ENCODE measurements at regions not wholly inside any gene's neighbourhood (a gene's known extent, or its start where the extent isn't known, plus 50 kb on each side); places are given as distances from the start of the nearest gene placed in this dataset.

DNA sequence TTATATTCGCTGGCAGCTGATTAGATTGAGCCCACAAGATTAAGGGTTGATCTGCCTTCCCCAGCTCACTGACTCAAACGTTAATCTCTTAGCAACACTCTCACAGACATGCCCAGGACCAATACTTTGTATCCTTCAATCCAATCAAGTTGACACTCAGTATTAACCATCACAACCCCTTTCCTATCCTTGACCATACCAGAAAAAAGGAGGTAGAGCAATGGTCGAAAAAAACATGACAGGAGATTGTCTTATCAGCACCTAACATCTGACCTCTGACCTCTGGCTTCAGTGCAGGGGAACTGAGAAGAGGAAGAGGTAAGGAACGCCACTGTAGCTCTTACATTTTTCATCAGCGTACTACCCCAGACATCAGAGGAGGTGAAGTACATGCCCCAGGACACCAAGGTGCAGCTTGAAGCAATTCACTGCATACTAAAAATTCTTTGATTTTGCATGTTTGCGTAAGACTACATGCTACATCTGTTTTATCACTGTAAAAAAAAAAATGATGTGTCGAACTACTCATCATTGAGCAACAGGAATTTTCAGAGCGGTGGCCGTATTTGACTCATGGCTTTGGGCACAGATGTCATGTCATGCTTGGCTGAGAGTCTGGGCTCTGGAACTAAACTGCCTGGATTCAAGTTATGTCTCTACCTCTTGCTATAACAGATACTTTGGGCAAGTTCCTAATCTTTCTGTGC is 188.0 kb upstream of the TAB2 start (continued):
- TF ChIP-seq SOX6 (IDR thresholded peaks at IDR 0.05) (0 out of 2 replicates have a peak, but pooled peaks have one; percentile 55), EP400 (IDR thresholded peaks at IDR 0.05) (0 out of 2 replicates have a peak, but pooled peaks have one; percentile 23)

DNA sequence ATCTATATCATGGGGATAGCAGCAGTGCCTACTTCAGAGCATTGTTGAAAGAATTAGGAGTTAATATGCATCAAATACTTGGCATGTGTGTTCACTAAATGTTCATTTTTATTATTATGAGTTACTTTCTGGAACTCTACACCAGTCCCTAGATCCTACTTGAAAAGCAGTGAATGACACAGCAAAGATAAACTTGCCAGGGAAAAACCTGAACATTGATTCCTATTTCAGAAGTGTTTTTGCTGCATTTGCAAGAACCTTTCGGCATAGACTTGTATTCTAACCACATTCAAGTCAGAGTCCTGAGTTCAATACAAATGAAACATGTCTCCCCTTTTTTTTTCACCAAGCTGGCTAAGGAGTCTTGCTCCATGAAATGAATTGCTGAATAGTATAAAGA is 187.4 kb upstream of the TAB2 start:
- H3K4me1 ChIP-seq (replicated peaks in 1 of 2; ENCODE audit: control insufficient read depth in 2 of 2, insufficient read depth in 2 of 2, low read length in 2 of 2): peaks cover 21 to 60% of the 10 kb centered on the region in 2 experiments
- FAIRE-seq (peak; percentile 6), DNase-seq (ENCODE audit: extremely low read depth in 1 of 4, low spot score in 3 of 4) (no peak), ATAC-seq (no peak)
- peak overlapping the region; percentile 23 for H2AFZ ChIP-seq (ENCODE audit: low read depth, low read length)
- no peaks in the 10 kb centered on the region; the same call in 1 of the 2 replicates for H3K9me3 ChIP-seq (replicated peaks; ENCODE audit: control insufficient read depth, insufficient read depth, low read depth, low read length)
- ChIA-PET POLR2A (interaction anchor here (1.9 kb wide), 1 partner anchor 15 kb away, joined by 4 read pairs; no protein-coding TSS in a partner anchor), CTCF (ENCODE audit: low intra/inter-chr PET ratio) (no interaction called here)
- peak; percentile 81 for TF ChIP-seq NFE2 (IDR thresholded peaks at IDR 0.05; ENCODE audit: low read depth)
- no peak for TF ChIP-seq THRAP3 (IDR thresholded peaks at IDR 0.05; ENCODE audit: borderline replicate concordance)
- TF ChIP-seq ZNF408 (CRISPR knock-in tag; IDR thresholded peaks at IDR 0.05; ENCODE audit: low read depth): no peak
- peak; percentile 66 for TF ChIP-seq MAFF (IDR thresholded peaks at IDR 0.05; ENCODE audit: low read length)
- TF ChIP-seq ZBTB8A (IDR thresholded peaks at IDR 0.05; ENCODE audit: partially characterized antibody): no peak
- no peak for TF ChIP-seq CBX2 (IDR thresholded peaks at IDR 0.05; ENCODE audit: insufficient read depth, low read length, poor library complexity, severe bottlenecking)
- TF ChIP-seq MAFG (tag; conservative IDR thresholded peaks at IDR 0.05): peak; percentile 63
- TF ChIP-seq MAFK (IDR thresholded peaks at IDR 0.05; ENCODE audit: low read length): peak; percentile 49; the same call in 1 of the 2 replicates
- TF ChIP-seq SMARCA4 (IDR thresholded peaks at IDR 0.05): no peak
- TF ChIP-seq C11orf30 (IDR thresholded peaks at IDR 0.05; ENCODE audit: low read depth): peak; percentile 81
- TF ChIP-seq ZNF316 (IDR thresholded peaks at IDR 0.05): peak; percentile 83
- TF ChIP-seq ZC3H11A (IDR thresholded peaks at IDR 0.05; ENCODE audit: low read depth, low read length): no peak
- TF ChIP-seq, protein P1, sequence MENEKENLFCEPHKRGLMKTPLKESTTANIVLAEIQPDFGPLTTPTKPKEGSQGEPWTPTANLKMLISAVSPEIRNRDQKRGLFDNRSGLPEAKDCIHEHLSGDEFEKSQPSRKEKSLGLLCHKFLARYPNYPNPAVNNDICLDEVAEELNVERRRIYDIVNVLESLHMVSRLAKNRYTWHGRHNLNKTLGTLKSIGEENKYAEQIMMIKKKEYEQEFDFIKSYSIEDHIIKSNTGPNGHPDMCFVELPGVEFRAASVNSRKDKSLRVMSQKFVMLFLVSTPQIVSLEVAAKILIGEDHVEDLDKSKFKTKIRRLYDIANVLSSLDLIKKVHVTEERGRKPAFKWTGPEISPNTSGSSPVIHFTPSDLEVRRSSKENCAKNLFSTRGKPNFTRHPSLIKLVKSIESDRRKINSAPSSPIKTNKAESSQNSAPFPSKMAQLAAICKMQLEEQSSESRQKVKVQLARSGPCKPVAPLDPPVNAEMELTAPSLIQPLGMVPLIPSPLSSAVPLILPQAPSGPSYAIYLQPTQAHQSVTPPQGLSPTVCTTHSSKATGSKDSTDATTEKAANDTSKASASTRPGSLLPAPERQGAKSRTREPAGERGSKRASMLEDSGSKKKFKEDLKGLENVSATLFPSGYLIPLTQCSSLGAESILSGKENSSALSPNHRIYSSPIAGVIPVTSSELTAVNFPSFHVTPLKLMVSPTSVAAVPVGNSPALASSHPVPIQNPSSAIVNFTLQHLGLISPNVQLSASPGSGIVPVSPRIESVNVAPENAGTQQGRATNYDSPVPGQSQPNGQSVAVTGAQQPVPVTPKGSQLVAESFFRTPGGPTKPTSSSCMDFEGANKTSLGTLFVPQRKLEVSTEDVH (IDR thresholded peaks at IDR 0.05; ENCODE audit: low read depth, partially characterized antibody): no peak
- H4K20me1 ChIP-seq (replicated peaks; ENCODE audit: control insufficient read depth, insufficient read depth, low read length): no peaks in the 10 kb centered on the region
- intact Hi-C loops (cut with micrococcal nuclease): no loop called here
- in situ Hi-C loops (cut with MboI): no loop called here
- WGBS (ENCODE audit: insufficient coverage, low coverage, missing lambda C conversion rate): 65% methylated on average over 1 of the region's 1 CpG
- H3K9ac ChIP-seq (ENCODE audit: insufficient read depth in 1 of 2, low read depth in 2 of 2, low read length in 2 of 2): peak overlapping the region in 1 of 2 experiments; percentile 5; a peak in 1 of 4 replicates
- H3K4me2 ChIP-seq (ENCODE audit: insufficient read depth, low read length): no peak overlapping the region; the same call in 1 of the 2 replicates
- no TSS peak for BruUV-seq (replicated peaks)
- H3K27me3 ChIP-seq (ENCODE audit: control insufficient read depth in 2 of 2, insufficient read depth in 2 of 2, low read length in 2 of 2): no peaks in the 10 kb centered on the region
- no peaks in the 10 kb centered on the region for H3K9me1 ChIP-seq (ENCODE audit: control insufficient read depth, insufficient read depth, low read length)
- H3K4me3 ChIP-seq: no peak overlapping the region
- peak overlapping the region; percentile 3; the same call in 1 of the 3 replicates for H3K27ac ChIP-seq (ENCODE audit: extremely low read depth, low read depth, low read length)
- H3K79me2 ChIP-seq (ENCODE audit: control insufficient read depth, insufficient read depth, low read length): no peaks in the 10 kb centered on the region
- no peaks in the 10 kb centered on the region for H3K36me3 ChIP-seq (ENCODE audit: control insufficient read depth, insufficient read depth, low read length)
